H1 (cell line): ENCODE measurements at regions not wholly inside any gene's neighbourhood (a gene's known extent, or its start where the extent isn't known, plus 50 kb on each side); places are given as distances from the start of the nearest gene placed in this dataset.

Source experiments
- ATF2 ChIP-seq: IDR thresholded peaks from 2 replicates; pipeline ENCODE4 v1.6.1; 2012; ENCODE audit warnings: low read length, inconsistent platforms
- CHD7 ChIP-seq: fragments of 300-600 bp; sonication (generic); IDR thresholded peaks from 2 replicates; pipeline ENCODE4 v1.7.1; 2012; ENCODE audit warnings: low read length, moderate library complexity, mild to moderate bottlenecking, inconsistent platforms; ENCODE audit not compliant: insufficient replicate concordance
- EP300 ChIP-seq, 2 experiments: IDR thresholded peaks; 1 replicate in 1 of 2; 2 replicates in 1 of 2; pipeline ENCODE4 v1.6.1; 2011 to 2012; ENCODE audit warnings: low read depth in 2 of 2, low read length in 2 of 2, mild to moderate bottlenecking in 2 of 2, borderline replicate concordance in 1 of 2, inconsistent platforms in 1 of 2, moderate library complexity in 1 of 2
- HDAC2 ChIP-seq, 2 experiments: fragments of 300-600 bp in 1 of 2; sonication (generic) in 1 of 2; IDR thresholded peaks; 2 replicates each; pipeline ENCODE4 v1.6.1; 2011 to 2012; ENCODE audit warnings: low read depth in 2 of 2, low read length in 2 of 2, mild to moderate bottlenecking in 2 of 2, moderate library complexity in 2 of 2, borderline replicate concordance in 1 of 2, inconsistent platforms in 1 of 2
- SIN3A ChIP-seq, 2 experiments: IDR thresholded peaks in 1 of 2; conservative IDR thresholded peaks in 1 of 2; 2 replicates each; pipeline ENCODE4 v1.6.1; 2011 to 2012; ENCODE audit warnings: low read length in 2 of 2, improper control_type of control experiment in 1 of 2, low read depth in 1 of 2, mild to moderate bottlenecking in 1 of 2
- SIX5 ChIP-seq: IDR thresholded peaks from 2 replicates; pipeline ENCODE4 v1.6.1; 2011; ENCODE audit warnings: mild to moderate bottlenecking, low read depth, low read length
- TBP ChIP-seq: IDR thresholded peaks from 2 replicates; pipeline ENCODE4 v1.6.1; 2011; ENCODE audit warnings: low read depth, low read length, improper control_type of control experiment
- ZNF274 ChIP-seq: IDR thresholded peaks from 2 replicates; pipeline ENCODE4 v1.7.0; 2012; ENCODE audit warnings: low read length, borderline replicate concordance; ENCODE audit errors: extremely low read depth

GRCh38 chr14:36067428-36068187 lies 108.9 kb downstream of the PTCSC3 start (continued):
- TF ChIP-seq CHD7 (no peak), ZNF274 (no peak), HDAC2 (IDR thresholded peaks at IDR 0.05; ENCODE audit: borderline replicate concordance in 1 of 2, low read depth in 2 of 2, low read length in 2 of 2) (no peak), TBP (no peak), SIX5 (no peak), SIN3A (conservative IDR thresholded peaks at IDR 0.05 in 1 of 2, IDR thresholded peaks at IDR 0.05 in 1 of 2; ENCODE audit: low read depth in 1 of 2, low read length in 2 of 2) (no peak), ATF2 (no peak), EP300 (IDR thresholded peaks at IDR 0.05; ENCODE audit: borderline replicate concordance in 1 of 2, low read depth in 2 of 2, low read length in 2 of 2) (no peak)
